GM18519 (cell line): ENCODE measurements at regions not wholly inside any gene's neighbourhood (a gene's known extent, or its start where the extent isn't known, plus 50 kb on each side); places are given as distances from the start of the nearest gene placed in this dataset.

Experiments used
- ATAC-seq: cut with Tn5 transposase; IDR thresholded peaks from one replicate; pipeline ENCODE4 v1.9.1; 2021; ENCODE audit warnings: mild to moderate bottlenecking, moderate library complexity; ENCODE audit not compliant: unreplicated experiment, low FRiP score

DNA sequence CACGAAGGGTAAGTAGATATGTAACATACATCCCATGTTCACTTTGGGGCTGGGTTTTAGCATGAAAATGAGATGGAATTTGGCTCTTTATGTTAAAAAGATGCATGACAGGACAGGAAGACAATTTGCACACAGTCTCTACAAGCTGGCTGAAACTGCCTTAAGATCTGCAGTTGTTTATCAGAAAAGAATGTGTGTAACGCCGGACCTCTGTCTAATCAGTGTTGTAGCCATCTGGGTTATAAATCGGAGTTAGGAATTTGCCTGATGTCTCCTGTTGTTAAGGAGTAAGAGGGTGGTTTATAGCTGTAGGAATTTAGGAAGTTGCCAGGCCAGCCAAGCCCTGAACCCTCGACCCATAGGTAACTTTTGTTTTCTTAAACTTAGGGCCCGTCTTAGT is 562.9 kb upstream of the FAT1 start:
- ATAC-seq = no peak

DNA sequence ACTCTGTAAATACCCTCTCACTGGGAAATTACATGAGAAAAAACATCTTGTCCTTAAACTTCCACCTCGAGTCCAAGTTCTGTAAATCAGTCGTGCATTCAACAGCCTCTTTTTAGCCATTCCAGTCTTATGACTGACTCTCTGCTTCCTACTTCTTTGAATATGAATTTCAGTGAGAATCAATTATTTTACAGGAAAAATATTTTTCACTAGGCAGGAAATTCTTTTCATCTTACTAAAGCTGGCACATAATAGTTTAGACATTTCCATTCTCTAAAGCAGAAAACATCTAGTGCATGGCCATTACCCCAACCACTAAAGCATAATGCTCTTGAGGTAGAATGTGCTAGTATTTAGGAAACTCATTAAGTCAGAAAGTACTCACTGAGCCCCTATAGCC is 565.7 kb upstream of the FAT1 start:
- ATAC-seq = no peak

DNA sequence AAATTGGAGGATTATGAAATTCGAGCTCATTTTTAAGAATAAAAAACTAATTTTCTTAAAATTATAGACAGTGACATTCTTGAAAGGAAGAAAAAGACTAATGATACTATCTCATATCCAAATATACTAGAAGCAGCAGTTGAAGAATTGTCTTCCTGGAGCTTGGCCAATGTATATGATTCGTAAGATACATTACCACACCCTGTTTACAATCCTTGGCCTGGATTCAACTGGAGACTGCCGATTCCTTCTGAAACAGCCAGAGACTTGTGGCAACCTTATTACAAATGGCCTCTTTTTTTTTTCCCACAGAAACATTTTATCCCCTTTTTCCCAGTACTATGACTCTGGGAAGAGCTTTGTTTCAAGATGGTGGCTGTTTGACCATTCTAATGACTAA is 571.2 kb upstream of the FAT1 start:
- ATAC-seq = no peak

DNA sequence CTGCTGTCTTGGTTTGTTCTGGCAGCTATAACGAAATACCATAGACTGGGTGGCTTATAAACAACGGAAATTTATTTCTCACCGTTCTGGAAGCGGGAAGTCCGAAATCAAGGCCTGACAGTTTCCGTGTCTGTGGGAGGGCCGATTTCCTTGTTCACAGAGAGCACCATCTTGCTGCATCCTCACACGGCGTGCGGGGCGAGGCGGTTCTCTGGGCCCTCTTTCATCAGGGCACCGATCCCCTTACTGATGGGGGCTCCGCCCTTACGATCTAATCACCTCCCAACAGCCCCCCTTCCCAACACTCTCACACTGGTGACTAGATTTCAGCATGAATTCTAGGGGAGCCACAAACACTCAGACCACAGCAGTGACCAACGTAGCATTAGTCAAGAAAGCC is 578.3 kb upstream of the FAT1 start:
- no peak for ATAC-seq

DNA sequence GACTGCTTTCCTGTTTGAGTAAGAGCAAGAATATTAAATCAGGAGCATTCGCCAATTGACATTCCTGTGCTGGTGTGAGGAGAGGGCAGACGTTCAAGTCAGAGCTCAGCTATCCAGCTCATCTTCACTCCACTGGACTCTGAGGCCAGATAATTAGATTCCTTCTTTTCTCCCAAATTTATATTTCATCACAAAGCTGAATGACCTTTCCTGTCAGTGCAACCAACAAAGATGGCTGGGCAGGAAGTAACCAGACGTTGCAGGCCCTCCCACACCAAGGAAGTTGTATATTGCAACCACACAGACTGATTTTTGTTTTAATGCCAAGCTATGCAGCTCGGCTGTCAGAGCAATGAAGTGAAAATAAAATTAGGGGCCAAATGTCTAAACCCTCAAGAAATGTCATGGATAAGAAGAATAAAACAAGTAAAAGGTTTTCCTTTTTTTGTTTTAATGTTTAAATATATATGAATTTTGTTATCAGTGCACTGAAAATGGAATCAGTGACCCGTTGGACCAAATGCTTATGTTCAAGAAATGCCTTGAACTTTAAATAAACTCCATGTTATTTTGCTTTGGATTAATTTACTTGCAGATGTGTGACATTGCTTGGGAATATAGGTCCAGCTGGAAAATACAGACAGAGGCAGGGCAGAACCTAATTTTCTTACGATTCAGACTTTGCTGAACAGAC is 578.9 kb upstream of the FAT1 start:
- ATAC-seq = no peak

DNA sequence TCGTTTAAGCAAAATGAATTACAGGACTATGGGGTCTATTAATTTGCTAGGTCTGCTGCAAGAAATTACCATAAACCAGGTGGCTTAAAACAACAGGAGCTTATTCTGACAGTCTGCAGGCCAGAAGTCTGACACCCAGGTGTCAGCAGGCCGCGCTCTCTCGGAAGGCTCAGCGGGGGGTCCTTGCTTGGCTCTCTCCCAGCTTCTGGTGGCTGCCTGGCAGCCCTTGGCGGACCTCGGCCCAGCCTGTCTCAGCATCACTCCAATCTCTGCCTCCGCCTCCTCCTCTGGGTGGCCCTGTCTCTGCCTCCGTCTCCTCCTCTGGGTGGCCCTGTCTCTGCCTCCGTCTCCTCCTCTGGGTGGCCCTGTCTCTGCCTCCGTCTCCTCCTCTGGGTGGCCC is 580.5 kb upstream of the FAT1 start:
- ATAC-seq = no peak

DNA sequence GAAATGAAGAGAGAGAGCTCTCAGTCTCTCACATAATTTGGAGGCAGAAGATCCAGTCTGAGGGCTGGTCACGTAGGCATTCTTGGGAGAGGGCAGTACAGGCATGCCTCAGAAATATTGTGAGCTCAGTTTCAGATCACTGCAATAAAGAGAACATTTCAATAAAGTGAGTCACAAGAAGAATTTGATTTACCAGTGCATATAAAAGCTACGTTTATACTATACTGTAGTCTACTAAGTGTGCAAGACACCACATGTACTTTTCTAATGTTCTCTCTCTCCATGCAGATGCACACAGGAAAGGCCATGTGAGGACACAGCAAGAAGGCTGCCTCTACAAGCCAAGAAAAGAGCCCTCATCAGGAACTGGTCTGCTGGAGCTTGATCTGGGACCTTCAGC is 583.5 kb upstream of the FAT1 start:
- ATAC-seq = no peak

DNA sequence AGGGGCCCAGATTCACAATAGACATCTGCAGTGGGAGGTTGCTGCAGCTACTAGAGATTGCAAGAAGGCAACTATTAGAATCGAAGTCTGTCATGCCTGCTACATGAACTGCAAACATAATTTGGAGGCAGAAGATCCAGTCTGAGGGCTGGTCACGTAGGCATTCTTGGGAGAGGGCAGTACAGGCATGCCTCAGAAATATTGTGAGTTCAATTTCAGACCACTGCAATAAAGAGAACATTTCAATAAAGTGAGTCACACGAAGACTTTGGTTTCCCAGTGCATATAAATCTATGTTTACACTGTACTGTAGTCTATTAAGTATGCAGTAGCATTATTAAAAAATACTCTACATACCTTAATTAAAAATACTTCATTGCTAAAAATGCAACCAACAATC is 585.8 kb upstream of the FAT1 start:
- ATAC-seq = no peak

DNA sequence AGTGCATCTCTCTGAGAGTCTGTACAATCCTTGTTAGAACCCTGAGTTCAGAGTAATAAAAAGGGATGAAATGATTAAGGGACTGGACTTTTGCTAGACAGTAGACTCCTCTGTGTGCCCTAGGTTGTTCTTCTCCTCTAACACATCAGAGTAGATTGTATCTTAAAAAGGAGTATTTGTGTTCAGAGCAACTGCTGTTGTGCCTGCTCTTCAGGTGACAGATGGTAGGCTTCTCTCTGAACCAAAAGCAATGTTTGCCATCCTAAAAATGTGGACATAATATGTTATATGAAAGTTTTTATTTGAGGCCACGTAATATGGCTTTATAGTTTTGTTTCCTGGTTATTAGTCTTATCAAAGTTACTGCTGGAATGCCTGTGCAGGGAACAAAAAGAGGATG is 588.6 kb upstream of the FAT1 start:
- no peak for ATAC-seq

DNA sequence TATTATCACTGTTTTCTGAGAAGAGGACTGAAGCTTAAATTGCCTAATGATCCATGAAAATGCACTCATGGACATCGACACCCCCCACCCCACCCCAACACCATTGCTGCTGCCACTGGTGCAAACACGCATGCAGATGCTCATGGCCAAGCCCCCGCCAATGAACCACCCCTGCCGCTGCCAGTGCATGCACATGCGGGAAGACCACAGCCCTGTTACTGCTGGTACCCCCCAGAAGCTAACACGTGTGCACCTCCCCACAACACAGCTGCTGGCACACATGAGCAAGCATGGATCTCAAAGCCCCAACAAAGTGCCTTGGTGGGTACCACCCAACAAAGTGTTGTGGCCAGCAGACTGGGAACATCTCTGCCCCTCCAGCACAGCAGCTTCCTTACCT is 594.1 kb upstream of the FAT1 start:
- no peak for ATAC-seq

DNA sequence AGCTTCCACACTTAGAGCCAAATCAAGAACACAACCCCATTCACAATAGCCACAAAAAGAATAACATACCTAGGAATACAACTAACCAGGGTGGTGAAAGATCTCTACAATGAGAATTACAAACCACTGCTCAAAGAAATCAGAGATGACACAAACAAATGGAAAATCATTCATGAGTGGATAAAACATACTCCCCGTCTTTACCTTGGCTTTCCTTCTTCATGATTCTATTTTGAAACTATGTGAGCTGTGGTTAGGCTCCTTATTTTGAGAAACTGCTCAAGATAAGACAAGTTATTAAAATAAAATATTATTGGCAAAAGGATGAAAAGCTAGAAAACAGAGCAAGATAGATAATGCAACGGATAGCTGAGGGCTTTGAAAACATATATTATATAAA is 598.1 kb upstream of the FAT1 start:
- ATAC-seq = no peak

DNA sequence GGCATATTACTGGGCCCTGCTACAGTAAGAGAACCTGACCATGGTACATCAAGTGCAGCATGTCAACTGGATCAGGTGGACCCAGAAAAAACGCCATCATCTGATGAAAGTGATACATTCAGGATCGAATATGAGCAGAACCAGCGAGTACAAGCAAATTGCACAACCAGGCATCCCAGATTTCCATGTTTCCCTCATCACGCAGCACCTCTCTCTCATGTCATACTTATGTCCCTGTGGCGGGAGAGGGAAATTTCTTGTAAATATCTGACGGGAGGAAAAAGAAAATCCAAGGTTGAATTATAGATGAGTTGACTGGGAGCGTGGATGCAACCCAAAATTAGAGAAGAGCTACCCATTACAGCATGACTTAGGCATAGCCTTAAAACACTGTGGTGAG is 608.5 kb upstream of the FAT1 start:
- no peak for ATAC-seq

DNA sequence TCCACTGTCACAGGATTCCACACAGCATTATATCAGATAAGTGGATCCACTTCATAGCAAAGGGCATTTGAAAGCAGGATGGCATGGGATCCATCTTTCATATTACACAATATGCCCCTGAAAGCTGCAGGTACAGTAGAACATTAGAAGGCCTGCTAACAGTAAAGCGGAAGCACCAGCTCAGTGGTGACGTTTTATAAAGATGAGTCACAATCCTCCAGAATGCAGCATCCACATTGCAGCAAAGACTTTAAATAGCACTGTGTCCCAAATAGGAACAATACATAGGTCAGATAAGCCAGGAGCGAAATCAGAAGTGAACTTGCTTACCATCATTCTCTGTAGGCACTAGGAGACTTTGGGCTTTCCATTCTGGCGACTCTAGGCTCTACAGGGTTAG is 609.5 kb upstream of the FAT1 start:
- no peak for ATAC-seq

DNA sequence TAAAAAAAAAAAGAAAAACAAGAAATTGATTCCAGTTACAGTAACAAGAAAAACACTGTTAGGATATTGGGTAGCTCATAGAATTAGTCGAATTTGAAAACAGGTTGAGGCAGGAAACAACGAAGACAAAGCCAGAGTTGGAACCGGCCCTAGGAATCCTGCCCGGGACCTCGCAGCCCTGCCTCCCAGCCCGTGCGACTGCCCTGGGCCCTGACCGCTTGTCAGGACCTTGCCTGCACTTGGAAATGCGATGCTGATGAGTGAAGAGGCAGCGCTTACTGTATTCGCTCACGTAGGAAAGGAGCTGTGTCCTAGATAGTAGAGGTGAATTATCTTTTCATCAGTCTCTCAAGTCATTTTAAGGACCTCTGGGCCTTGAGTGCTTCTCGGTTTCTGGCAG is 611.7 kb upstream of the FAT1 start:
- ATAC-seq = no peak

DNA sequence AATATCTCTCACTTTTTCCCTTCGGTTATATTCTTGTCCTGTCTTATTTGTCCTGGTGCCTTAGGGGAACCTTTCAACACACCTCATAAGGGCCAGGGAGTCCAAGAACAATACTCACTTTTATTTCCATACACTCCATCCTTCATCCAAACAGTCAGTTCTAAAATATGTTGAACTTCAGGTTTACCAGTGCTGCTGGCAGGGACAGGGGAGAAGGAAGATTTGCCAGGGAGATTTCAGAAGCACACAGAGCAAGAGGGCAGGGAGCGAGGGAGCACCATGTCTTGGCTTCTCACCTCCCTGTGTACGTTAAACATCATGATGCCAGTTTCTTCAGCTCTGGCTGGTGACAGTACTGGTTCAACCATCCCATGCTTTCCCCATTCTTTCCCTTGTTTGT is 631.1 kb upstream of the FAT1 start:
- ATAC-seq = no peak

DNA sequence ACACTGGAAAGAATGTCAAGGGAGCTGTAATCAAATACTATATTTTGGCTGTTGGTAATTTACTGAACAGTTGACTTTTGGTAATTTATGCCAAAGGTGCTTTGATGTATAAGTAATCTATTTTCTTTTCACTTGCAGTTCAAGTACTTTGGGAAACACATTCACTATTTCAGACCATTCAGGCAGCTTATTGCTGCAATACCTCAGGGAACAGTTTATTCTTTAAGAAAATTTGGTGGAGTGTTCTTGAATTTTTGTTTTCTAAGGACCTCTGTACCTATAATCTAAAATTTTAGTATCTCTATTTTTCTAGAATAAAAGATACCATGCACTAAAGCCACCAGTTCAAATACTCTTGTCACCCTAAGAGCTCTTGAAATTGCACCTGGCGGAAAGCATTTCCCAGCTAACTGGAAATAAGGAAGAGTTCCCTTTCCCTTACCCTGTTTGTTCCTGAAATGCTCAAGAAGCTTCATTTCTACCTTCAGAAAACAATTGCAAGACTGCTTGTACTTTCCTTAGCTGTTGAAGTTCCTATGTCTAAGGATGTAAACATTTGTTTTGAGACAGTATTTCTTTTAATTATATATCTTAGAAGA is 633.5 kb upstream of the FAT1 start:
- no peak for ATAC-seq

DNA sequence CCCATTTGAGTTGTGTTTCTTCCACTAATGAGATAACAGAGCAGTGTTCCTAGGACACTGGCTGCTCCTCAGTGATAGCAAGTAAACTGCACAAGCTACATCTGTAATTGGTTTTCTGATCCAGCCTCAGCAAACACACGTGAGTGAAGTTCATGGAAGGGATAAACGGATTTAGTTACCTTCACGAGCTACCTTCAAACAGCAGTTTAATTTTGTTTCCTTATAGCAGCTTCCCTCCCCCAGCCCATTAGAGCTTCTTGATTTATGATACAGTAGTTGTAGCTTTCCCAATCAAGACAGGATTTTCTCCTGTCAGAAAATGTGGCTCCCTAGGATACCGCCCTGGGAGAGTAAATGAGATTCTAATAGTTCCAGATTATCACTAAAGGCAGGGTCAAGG is 634.2 kb upstream of the FAT1 start:
- ATAC-seq = no peak

DNA sequence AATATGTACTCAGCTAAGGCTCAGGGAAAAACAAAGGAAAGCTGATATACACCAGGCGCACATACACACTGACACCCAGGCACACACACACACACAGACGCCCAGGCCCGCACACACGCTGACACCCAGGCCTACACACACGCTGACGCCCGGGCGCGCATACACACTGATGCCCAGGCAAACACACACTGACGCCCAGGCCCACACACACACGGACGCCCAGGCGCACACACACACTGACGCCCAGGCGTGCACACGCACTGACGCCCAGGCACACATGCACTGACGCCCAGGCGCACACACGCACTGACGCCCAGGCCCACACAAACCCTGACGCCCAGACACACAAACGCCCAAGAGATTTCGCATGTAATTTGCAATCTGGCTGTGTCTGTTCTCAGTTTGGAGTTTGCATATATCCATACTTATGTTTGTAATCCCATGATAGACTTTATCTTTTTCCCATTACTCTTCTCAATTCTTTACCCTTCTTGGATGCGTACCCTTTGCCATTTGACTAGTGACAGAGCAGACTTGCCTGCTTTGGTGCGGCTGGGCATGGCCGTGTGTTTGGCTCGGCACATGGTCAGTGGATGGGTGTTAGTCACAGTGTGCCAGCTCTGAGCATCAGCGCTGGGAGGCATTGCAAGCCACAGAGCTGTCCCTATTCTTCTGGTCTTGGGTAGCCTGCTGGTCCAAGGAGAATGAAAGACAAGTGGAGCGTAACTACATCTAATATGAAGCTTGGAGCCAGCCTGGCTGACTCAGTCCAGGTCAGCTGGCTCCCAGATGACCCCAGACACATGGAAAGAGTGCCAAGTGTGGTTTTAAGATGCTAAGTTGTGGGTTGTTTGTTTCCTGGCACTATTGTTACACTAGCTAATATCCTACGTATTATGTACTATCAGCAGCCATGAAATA is 632.4 kb upstream of the ZFP42 start:
- ATAC-seq = no peak

DNA sequence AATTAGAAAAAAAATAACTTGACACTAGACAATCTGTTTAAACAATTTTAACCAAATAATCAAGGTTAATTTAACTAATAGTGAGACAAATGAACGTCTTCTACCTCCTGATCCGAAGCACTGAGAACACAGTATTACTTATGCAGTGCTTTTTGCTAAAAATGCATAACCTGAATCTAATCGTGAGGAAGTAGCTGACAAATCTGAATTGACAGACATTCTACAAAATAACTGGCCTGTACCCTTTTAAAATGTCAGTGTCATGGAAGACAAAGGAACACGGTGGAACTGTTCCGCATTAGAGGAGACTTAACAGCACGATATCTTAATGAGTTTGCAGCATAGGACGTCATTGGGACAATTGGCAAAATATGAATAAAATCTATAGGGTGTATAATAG is 631.2 kb upstream of the ZFP42 start:
- no peak for ATAC-seq

DNA sequence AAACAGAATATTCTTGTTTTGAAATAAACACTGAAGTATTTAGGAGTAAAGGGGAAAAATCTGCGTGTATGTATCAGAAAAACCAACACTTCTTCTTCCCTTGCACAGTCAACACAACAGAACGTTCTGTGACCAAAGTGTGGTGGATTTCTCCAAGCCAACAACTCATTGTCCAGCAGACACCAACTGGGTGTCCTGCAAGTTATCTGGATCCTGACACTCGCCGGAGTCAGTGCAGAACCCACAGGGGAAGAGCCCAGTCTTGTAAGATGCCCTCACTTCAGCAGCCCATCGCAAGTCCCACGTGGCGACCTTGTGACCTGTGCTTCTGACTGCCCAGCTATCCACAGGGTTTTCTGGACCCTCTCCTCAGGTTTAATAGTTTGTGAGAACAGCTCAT is 630.7 kb upstream of the ZFP42 start:
- ATAC-seq = no peak

DNA sequence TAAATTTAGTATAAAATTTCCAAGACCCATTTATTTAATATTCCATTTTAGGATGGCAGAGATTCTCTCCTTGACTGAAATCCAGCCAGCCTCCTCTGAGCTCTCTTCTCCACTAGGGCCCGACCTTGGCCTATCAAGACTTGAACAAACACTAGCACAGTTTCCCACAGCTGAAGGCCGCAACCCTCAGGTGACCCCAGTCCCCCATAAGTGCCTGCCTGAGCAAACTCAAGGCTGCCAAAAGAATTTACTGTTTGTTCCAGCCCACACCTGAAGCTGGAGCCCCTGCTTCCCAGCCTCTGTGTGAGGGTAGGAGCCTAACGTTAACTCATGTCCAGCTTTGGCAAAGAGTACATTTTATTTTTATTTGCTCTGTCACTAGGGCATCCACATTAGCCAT is 629.0 kb upstream of the ZFP42 start:
- ATAC-seq = no peak

DNA sequence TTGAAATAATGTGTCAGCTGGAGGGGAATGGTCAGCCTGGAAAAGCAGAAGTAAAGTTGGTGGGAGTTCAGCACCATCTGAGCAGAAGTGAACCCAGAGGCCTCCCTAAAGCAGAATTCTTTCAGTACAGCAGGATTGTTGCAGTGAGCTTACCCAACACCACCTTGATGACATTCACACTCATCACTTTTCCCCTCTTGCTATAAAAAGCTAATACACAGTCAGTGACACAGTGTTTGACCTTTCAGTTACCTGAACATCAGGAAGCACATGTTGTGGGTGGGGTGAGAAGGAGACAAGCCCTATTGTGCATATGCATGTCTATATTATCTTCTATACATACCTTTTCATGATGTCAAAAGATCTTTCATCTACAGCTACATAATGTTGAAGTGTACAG is 624.7 kb upstream of the ZFP42 start:
- no peak for ATAC-seq
